ENCODE measurements at regions not wholly inside any gene's neighbourhood (a gene's known extent, or its start where the extent isn't known, plus 50 kb on each side); places are given as distances from the start of the nearest gene placed in this dataset.

DNA sequence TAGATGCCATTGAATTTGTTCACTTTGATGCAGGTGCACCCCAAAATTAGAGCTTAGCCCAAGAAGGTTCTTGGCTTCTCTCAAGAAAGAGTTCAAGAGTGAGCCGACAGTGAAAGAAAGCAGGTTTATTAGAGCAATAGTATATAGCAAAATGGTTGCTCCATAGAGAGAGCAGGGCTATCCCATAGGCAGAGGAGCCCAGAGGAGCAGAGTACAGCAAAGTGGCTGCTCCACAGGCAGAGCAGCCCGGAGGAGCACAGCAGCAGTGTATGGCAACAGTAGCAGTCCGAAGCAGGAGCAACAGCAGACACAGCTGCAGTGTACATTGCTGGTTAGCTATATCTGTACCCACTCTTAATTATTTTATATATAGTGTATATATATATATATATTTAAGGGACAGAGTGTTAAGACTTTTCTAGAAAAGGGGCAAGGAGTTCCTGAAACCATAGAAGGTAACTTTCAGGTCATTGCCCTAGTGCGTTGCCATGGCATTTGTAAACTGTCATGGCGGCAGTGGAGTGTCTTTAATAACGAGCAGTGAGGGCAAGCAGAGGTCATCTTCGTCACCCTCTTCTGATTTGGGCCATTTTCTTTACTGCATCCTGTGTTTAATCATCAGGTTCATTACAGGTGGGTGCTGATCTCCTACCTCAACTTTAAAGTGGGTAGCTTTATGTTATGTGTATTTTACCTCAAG, 222.7 kb downstream of the CYB561 start:
- TF ChIP-seq, protein P1, sequence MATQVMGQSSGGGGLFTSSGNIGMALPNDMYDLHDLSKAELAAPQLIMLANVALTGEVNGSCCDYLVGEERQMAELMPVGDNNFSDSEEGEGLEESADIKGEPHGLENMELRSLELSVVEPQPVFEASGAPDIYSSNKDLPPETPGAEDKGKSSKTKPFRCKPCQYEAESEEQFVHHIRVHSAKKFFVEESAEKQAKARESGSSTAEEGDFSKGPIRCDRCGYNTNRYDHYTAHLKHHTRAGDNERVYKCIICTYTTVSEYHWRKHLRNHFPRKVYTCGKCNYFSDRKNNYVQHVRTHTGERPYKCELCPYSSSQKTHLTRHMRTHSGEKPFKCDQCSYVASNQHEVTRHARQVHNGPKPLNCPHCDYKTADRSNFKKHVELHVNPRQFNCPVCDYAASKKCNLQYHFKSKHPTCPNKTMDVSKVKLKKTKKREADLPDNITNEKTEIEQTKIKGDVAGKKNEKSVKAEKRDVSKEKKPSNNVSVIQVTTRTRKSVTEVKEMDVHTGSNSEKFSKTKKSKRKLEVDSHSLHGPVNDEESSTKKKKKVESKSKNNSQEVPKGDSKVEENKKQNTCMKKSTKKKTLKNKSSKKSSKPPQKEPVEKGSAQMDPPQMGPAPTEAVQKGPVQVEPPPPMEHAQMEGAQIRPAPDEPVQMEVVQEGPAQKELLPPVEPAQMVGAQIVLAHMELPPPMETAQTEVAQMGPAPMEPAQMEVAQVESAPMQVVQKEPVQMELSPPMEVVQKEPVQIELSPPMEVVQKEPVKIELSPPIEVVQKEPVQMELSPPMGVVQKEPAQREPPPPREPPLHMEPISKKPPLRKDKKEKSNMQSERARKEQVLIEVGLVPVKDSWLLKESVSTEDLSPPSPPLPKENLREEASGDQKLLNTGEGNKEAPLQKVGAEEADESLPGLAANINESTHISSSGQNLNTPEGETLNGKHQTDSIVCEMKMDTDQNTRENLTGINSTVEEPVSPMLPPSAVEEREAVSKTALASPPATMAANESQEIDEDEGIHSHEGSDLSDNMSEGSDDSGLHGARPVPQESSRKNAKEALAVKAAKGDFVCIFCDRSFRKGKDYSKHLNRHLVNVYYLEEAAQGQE (IDR thresholded peaks at IDR 0.05; ENCODE audit: borderline replicate concordance): no peak
- TF ChIP-seq, protein P2, sequence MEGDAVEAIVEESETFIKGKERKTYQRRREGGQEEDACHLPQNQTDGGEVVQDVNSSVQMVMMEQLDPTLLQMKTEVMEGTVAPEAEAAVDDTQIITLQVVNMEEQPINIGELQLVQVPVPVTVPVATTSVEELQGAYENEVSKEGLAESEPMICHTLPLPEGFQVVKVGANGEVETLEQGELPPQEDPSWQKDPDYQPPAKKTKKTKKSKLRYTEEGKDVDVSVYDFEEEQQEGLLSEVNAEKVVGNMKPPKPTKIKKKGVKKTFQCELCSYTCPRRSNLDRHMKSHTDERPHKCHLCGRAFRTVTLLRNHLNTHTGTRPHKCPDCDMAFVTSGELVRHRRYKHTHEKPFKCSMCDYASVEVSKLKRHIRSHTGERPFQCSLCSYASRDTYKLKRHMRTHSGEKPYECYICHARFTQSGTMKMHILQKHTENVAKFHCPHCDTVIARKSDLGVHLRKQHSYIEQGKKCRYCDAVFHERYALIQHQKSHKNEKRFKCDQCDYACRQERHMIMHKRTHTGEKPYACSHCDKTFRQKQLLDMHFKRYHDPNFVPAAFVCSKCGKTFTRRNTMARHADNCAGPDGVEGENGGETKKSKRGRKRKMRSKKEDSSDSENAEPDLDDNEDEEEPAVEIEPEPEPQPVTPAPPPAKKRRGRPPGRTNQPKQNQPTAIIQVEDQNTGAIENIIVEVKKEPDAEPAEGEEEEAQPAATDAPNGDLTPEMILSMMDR (IDR thresholded peaks at IDR 0.05; ENCODE audit: poor library complexity, severe bottlenecking): no peak
- TF ChIP-seq POLR2AphosphoS5 (IDR thresholded peaks at IDR 0.05) (no peak), EZH2 (IDR thresholded peaks at IDR 0.05; ENCODE audit: borderline replicate concordance, insufficient read depth, low read length, poor library complexity, severe bottlenecking) (no peak), TAF1 (IDR thresholded peaks at IDR 0.05; ENCODE audit: low read depth) (no peak), RAD21 (conservative IDR thresholded peaks at IDR 0.05) (no peak)
